Chondrocyte (in vitro differentiated cells): ENCODE measurements at regions not wholly inside any gene's neighbourhood (a gene's known extent, or its start where the extent isn't known, plus 50 kb on each side); places are given as distances from the start of the nearest gene placed in this dataset.

Experiments used
- DNase-seq: peaks from one replicate; pipeline ENCODE4 v3.0.0; 2021; ENCODE audit warnings: mixed read lengths, low spot score
- H3K27ac Mint-ChIP-seq: one replicate; pipeline ENCODE4 v1.8.0; 2021; ENCODE audit warnings: mild to moderate bottlenecking, moderate library complexity, mixed read lengths; ENCODE audit not compliant: unreplicated experiment
- H3K27me3 Mint-ChIP-seq: 2 replicates; pipeline ENCODE4 v1.8.0; 2021; ENCODE audit warnings: low read depth, mixed read lengths
- H3K36me3 Mint-ChIP-seq: 2 replicates; pipeline ENCODE4 v1.8.0; 2021; ENCODE audit warnings: low read depth, mixed read lengths
- H3K4me1 Mint-ChIP-seq: 2 replicates; pipeline ENCODE4 v1.8.0; 2021; ENCODE audit warnings: low read depth, mild to moderate bottlenecking, mixed read lengths
- H3K4me3 Mint-ChIP-seq: one replicate; pipeline ENCODE4 v1.8.0; 2021; ENCODE audit warnings: mild to moderate bottlenecking, moderate library complexity, mixed read lengths; ENCODE audit not compliant: unreplicated experiment
- H3K9me3 Mint-ChIP-seq: 2 replicates; pipeline ENCODE4 v1.8.0; 2021; ENCODE audit warnings: low read depth, mixed read lengths
- TF ChIP-seq, protein P1 (sequence below): fragments of 200-600 bp; sonication (generic); IDR thresholded peaks from 2 replicates; pipeline ENCODE4 v1.5.0; 2021; ENCODE audit warnings: antibody characterized with exemption, mild to moderate bottlenecking, moderate library complexity

- Mint-ChIP-seq H3K36me3 (no peaks in the 10 kb centered on the region), H3K9me3 (peaks cover 33% of the 10 kb centered on the region), H3K27ac (no peak overlapping the region), H3K4me3 (no peak overlapping the region), H3K27me3 (no peaks in the 10 kb centered on the region), H3K4me1 (no peaks in the 10 kb centered on the region)
- TF ChIP-seq, protein P1, sequence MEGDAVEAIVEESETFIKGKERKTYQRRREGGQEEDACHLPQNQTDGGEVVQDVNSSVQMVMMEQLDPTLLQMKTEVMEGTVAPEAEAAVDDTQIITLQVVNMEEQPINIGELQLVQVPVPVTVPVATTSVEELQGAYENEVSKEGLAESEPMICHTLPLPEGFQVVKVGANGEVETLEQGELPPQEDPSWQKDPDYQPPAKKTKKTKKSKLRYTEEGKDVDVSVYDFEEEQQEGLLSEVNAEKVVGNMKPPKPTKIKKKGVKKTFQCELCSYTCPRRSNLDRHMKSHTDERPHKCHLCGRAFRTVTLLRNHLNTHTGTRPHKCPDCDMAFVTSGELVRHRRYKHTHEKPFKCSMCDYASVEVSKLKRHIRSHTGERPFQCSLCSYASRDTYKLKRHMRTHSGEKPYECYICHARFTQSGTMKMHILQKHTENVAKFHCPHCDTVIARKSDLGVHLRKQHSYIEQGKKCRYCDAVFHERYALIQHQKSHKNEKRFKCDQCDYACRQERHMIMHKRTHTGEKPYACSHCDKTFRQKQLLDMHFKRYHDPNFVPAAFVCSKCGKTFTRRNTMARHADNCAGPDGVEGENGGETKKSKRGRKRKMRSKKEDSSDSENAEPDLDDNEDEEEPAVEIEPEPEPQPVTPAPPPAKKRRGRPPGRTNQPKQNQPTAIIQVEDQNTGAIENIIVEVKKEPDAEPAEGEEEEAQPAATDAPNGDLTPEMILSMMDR: no peak
- no peak for DNase-seq
Observed at GRCh38 chr22:16651217-16651616, 58.6 kb upstream of the CCT8L2 start.
